Epithelial cell of esophagus (primary cell): ENCODE measurements at regions not wholly inside any gene's neighbourhood (a gene's known extent, or its start where the extent isn't known, plus 50 kb on each side); places are given as distances from the start of the nearest gene placed in this dataset.
"Not testable (repeated sequence)": the region's sequence is repeated elsewhere in the genome, so short reads cannot be mapped to it uniquely, and the experiment has no call there.

Source experiments
- DNase-seq: peaks from one replicate; pipeline ENCODE4 v3.0.0; 2010; ENCODE audit warnings: low read depth
- H3K4me3 ChIP-seq: 2 replicates; pipeline ENCODE4 v1.5.1; 2011; ENCODE audit warnings: mild to moderate bottlenecking, low read length, control low read depth
- TF ChIP-seq, protein P1 (sequence below): IDR thresholded peaks from 2 replicates; pipeline ENCODE4 v1.5.1; 2011; ENCODE audit warnings: low read depth, mild to moderate bottlenecking, low read length, control low read depth, inconsistent platforms; ENCODE audit not compliant: insufficient read depth; ENCODE audit errors: missing control alignments

DNA sequence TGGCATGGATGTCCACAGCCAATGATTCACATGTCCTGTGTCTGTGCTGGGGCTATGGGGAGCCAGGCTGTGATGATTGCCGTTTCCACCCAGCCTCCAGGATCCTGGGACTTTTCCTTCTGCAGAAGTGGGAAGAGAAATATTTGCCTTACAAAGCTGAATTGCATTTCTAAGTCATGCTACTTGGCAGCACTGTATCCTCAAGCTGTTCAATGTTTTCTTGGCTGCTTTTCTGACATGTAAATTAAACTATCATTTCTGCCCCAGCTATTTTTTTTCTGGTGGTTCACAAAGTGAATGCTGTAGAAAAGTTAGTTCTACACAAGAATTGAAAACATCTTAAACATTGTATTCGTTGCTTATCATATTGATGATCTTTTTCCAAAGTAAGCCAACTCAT, 51.9 kb upstream of the TCERG1L start:
- TF ChIP-seq, protein P1, sequence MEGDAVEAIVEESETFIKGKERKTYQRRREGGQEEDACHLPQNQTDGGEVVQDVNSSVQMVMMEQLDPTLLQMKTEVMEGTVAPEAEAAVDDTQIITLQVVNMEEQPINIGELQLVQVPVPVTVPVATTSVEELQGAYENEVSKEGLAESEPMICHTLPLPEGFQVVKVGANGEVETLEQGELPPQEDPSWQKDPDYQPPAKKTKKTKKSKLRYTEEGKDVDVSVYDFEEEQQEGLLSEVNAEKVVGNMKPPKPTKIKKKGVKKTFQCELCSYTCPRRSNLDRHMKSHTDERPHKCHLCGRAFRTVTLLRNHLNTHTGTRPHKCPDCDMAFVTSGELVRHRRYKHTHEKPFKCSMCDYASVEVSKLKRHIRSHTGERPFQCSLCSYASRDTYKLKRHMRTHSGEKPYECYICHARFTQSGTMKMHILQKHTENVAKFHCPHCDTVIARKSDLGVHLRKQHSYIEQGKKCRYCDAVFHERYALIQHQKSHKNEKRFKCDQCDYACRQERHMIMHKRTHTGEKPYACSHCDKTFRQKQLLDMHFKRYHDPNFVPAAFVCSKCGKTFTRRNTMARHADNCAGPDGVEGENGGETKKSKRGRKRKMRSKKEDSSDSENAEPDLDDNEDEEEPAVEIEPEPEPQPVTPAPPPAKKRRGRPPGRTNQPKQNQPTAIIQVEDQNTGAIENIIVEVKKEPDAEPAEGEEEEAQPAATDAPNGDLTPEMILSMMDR, result no peak

DNA sequence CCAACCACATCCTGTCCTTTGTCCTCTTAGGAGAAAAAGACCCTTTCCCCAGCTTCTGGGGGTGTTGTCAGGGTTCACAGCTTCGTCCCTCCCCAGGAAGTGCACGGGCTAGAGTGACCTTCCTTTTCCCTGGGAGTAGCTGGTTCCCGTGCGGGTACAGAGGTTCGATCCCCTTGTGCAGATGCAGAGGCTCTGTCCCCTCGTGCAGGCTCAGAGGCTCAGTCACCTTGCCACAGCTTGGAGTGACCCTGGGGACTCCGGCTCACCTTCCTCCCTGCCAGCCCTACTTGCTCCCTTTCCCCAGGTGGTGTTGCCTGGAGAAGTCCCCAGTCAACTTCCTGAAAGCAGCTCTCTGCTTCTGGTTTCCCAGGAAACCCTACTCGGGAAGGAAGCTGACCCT, 60.0 kb upstream of the TCERG1L start:
- DNase-seq, result no peak
- H3K4me3 ChIP-seq, result no peak overlapping the region
- TF ChIP-seq, protein P1, result no peak

More for the DNA sequence above, 51.9 kb upstream of the TCERG1L start:
- no peak for DNase-seq
- H3K4me3 ChIP-seq, result no peak overlapping the region

DNA sequence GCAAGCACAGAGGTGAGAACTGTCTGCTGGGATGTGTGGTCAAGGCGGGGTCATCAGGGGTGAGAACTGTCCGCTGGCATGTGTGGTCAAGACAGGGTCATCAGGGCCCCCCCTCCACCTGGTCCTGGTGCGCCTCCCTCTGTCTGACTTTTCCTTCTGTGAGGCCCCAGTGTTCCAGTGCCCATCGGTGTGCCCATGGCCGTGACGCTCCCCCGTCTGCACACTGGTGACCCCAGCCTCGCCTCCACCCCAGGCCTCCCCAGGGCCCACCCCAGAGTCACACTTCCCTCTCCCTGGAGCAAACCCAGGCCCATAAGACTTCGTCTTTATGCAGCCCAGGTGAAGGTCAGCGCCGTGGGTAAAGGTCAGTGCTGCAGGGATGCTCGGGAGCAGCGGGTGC, 70.1 kb upstream of the TCERG1L start:
- H3K4me3 ChIP-seq, result no peak overlapping the region
- no peak for DNase-seq
- TF ChIP-seq, protein P1, result no peak

DNA sequence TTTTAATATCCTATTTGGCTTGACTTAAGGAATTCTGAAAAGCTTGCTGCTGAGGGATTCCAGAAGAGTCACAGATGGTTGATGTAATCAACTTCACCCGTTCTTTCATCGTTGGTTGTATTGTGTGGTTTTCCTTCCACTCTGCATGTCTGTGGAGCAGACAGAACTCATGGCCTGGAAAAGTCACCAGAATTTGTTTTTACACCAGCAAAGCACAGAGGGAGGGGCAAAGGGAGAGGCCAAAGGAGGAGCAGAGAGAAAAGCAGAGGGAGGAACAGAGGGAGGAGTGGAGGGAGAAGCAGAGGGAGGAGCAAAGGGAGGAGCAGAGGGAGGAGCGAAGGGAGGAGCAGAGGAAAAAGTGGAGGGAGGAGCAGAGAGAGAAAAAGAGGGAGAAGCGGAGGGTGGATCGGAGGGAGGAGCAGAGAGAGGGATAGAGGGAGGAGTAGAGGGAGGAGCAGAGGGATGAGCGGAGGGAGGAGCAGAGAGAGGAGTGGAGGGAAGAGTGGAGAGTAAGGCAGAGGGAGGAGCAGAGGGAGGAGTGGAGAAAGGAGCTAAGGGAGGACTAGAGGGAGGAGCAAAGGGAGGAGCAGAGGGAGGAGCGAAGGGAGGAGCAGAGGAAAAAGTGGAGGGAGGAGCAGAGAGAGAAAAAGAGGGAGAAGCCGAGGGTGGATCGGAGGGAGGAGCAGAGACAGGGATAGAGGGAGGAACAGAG, 73.8 kb upstream of the TCERG1L start:
- not testable (repeated sequence) for DNase-seq, H3K4me3 ChIP-seq

DNA sequence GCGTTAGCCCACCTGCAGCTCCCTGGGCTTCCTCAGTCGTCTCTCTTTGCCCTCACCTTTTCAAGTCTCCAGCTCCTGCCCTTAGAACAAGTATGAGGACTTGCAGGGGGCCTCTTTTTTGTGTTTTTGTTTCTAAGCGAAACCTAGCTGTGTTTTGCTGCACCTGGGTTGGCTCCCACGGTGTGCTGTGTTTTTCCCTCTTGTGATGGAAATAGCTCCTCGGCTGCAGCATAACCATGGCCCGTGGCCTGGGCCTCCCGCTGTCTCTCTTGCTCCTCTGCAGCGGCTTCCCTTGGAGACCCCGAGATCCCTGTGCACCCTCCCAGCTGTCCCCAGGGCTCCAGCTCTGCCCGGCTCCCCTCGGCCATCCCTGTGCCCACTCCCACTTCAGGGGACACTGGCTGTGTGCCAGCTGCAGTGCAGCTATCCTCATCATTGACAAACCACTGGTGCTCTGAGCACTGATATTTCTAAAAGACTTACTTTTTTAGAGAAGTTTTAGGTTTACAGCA, 75.6 kb upstream of the TCERG1L start:
- H3K4me3 ChIP-seq, result no peak overlapping the region
- no peak for DNase-seq
- TF ChIP-seq, protein P1, result no peak

DNA sequence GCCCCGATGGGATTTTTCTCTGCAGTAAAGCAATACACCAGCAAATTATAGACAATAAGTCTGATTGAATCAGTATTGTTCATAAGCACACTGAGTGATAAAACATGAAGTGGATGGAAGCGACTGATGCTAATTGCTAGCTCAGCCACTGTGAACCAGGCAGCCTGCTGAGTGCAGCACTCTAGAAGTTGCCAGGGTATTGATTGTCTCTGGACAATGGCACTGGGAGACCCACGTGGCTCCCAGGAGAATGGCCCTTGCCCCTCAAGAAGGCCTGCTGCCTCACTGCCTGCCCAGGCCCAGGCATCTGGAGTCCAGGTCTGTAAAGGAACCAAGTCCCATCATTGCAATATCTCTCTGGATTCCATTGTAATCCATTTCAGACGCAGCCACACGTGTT, 80.4 kb upstream of the TCERG1L start:
- no peak for DNase-seq
- TF ChIP-seq, protein P1, result no peak
- H3K4me3 ChIP-seq, result no peak overlapping the region

DNA sequence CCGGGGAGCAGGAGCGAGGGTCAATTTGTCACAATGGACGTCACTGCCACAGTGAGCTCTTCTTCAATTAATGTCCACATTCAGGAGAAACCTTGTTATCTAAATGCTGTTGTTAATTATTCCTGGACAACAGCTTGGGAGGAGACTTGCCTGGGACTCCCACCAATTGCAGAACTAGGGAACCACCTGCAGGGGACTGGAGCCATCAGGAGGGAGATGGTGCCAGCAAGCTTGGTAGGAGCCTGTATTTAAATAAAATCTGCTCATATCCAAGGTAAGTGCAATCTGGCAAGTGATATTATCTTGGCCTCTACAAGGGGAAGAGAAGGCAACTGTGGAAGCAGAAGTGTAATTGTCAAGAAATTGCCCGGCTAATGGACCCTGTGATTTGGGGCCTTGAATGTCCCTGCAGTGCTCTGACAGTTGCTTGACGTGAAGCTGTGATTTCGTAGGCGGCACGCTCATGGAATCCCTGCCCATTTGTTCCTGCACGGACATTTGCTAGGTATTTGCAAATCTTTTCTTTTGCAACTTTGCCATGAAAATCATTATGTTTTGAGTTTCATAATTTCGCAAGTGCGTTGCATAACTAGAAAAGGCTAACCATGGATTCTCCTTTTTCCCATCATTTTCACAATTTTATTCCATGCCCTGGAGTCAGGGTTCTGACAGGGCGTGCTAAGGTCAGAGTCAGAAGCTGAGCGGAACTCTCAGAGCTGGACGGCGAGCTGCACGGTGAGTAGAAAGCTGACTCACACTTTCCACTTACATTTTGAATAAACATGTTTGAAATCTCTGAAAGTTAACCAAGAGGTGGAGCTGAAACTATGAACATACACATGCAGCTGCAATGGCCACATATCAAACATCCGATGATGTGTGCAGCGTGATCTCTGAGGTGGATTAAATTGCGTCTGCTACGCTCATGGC, 84.9 kb upstream of the TCERG1L start:
- TF ChIP-seq, protein P1, result no peak
- DNase-seq, result no peak
- H3K4me3 ChIP-seq, result no peak overlapping the region
